ENCODE measurements at regions not wholly inside any gene's neighbourhood (a gene's known extent, or its start where the extent isn't known, plus 50 kb on each side); places are given as distances from the start of the nearest gene placed in this dataset.

DNA sequence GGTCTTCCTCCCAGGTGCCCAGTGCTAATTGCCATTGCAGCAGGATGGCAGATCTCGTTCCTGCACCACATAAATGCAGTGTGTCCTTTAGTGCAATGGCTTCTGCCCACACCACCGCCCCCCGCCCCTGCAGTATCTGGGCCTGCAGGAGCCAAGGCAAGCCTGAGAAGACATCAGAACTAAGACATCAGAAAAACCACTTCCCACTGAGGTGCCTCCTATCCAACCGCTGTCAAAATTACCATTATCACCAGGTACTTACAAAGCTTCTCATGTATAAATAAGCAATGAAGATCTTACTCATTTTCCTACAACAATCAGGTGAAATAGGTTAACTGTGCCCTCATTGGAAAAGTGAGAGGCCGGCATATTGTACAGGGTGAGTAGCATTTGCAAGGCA is 228.8 kb downstream of the FBXO15 start:
- no peak for TF ChIP-seq GLIS3 (CRISPR knock-in tag; IDR thresholded peaks at IDR 0.05)
- TF ChIP-seq PPARA (CRISPR knock-in tag; IDR thresholded peaks at IDR 0.05; ENCODE audit: borderline replicate concordance), result no peak
- TF ChIP-seq, protein P1, sequence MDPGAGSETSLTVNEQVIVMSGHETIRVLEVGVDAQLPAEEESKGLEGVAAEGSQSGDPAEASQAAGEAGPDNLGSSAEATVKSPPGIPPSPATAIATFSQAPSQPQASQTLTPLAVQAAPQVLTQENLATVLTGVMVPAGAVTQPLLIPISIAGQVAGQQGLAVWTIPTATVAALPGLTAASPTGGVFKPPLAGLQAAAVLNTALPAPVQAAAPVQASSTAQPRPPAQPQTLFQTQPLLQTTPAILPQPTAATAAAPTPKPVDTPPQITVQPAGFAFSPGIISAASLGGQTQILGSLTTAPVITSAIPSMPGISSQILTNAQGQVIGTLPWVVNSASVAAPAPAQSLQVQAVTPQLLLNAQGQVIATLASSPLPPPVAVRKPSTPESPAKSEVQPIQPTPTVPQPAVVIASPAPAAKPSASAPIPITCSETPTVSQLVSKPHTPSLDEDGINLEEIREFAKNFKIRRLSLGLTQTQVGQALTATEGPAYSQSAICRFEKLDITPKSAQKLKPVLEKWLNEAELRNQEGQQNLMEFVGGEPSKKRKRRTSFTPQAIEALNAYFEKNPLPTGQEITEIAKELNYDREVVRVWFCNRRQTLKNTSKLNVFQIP (CRISPR knock-in tag; IDR thresholded peaks at IDR 0.05; ENCODE audit: borderline replicate concordance, low read depth), result no peak
- no peak for TF ChIP-seq OSR1 (CRISPR knock-in tag; IDR thresholded peaks at IDR 0.05)
- no peak for TF ChIP-seq ZNF8 (CRISPR knock-in tag; IDR thresholded peaks at IDR 0.05)
- TF ChIP-seq ARNTL (CRISPR knock-in tag; IDR thresholded peaks at IDR 0.05; ENCODE audit: borderline replicate concordance, low read depth), result no peak
- TF ChIP-seq, protein P2, sequence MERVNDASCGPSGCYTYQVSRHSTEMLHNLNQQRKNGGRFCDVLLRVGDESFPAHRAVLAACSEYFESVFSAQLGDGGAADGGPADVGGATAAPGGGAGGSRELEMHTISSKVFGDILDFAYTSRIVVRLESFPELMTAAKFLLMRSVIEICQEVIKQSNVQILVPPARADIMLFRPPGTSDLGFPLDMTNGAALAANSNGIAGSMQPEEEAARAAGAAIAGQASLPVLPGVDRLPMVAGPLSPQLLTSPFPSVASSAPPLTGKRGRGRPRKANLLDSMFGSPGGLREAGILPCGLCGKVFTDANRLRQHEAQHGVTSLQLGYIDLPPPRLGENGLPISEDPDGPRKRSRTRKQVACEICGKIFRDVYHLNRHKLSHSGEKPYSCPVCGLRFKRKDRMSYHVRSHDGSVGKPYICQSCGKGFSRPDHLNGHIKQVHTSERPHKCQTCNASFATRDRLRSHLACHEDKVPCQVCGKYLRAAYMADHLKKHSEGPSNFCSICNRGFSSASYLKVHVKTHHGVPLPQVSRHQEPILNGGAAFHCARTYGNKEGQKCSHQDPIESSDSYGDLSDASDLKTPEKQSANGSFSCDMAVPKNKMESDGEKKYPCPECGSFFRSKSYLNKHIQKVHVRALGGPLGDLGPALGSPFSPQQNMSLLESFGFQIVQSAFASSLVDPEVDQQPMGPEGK (CRISPR knock-in tag; IDR thresholded peaks at IDR 0.05; ENCODE audit: borderline replicate concordance), result no peak
- TF ChIP-seq TCF4 (CRISPR knock-in tag; IDR thresholded peaks at IDR 0.05; ENCODE audit: borderline replicate concordance), result no peak
- TF ChIP-seq RARB (CRISPR knock-in tag; IDR thresholded peaks at IDR 0.05), result no peak
- no peak for TF ChIP-seq ZFP30 (CRISPR knock-in tag; IDR thresholded peaks at IDR 0.05)
- no peak for TF ChIP-seq ESRRG (CRISPR knock-in tag; IDR thresholded peaks at IDR 0.05)
- TF ChIP-seq ZNF70 (CRISPR knock-in tag; IDR thresholded peaks at IDR 0.05), result no peak
- no peak for TF ChIP-seq SNAI2 (CRISPR knock-in tag; IDR thresholded peaks at IDR 0.05)
- TF ChIP-seq, protein P3, sequence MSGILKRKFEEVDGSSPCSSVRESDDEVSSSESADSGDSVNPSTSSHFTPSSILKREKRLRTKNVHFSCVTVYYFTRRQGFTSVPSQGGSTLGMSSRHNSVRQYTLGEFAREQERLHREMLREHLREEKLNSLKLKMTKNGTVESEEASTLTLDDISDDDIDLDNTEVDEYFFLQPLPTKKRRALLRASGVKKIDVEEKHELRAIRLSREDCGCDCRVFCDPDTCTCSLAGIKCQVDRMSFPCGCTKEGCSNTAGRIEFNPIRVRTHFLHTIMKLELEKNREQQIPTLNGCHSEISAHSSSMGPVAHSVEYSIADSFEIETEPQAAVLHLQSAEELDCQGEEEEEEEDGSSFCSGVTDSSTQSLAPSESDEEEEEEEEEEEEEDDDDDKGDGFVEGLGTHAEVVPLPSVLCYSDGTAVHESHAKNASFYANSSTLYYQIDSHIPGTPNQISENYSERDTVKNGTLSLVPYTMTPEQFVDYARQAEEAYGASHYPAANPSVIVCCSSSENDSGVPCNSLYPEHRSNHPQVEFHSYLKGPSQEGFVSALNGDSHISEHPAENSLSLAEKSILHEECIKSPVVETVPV (CRISPR knock-in tag; IDR thresholded peaks at IDR 0.05), result no peak
- TF ChIP-seq CSDC2 (CRISPR knock-in tag; IDR thresholded peaks at IDR 0.05), result no peak

DNA sequence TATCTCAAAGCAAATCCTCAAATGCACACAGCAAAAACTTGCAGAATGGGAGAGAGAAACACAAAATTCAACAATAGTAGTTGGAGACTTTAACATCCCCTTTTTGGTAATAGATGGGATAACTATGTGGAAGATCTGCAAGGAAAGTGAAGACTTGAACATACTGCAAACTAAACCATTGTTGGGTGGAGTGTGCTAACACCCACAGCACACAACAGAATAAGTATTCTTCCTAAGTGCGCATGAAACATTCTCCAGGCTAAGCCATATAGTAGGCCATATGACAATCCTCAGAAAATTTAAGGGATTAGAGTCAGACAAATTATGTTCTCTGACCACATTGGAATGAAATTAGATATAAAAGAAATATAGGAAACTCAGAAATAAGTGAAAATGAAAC is 230.6 kb downstream of the FBXO15 start:
- TF ChIP-seq, protein P3 (CRISPR knock-in tag; IDR thresholded peaks at IDR 0.05), result no peak
- TF ChIP-seq ZC3H10 (CRISPR knock-in tag; IDR thresholded peaks at IDR 0.05) (no peak), ARNTL (CRISPR knock-in tag; IDR thresholded peaks at IDR 0.05; ENCODE audit: borderline replicate concordance, low read depth) (no peak), ZNF565 (CRISPR knock-in tag; conservative IDR thresholded peaks at IDR 0.05; ENCODE audit: low read depth) (no peak), RARB (CRISPR knock-in tag; IDR thresholded peaks at IDR 0.05) (no peak), ISL1 (CRISPR knock-in tag; IDR thresholded peaks at IDR 0.05) (no peak), CSDC2 (CRISPR knock-in tag; IDR thresholded peaks at IDR 0.05) (no peak), BACH2 (CRISPR knock-in tag; IDR thresholded peaks at IDR 0.05; ENCODE audit: borderline replicate concordance) (no peak), ZNF70 (CRISPR knock-in tag; IDR thresholded peaks at IDR 0.05) (no peak)
- TF ChIP-seq, protein P2 (CRISPR knock-in tag; IDR thresholded peaks at IDR 0.05; ENCODE audit: borderline replicate concordance), result no peak
- no peak for ATAC-seq

More for the DNA sequence above, 228.8 kb downstream of the FBXO15 start:
- ATAC-seq, result no peak

DNA sequence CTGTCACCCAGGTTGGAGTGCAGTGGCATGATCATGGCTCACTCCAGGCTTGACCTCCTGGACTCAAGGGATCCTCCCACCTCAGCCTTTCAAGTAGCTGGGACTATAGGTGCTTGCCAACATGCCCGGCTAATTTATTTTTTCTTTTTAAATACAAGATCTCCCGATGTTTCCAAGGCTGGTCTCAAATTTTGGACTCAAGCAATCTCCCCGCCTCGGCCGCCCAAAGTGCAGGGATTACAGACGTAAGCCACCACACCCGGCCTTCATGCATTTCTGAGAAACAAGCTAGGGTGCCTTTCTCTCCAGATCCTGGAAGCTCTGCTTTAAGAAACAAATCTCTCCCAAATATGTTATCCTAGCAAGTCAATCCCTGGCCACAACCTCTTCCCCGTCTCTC is 234.1 kb downstream of the FBXO15 start:
- ATAC-seq, result no peak
- TF ChIP-seq, protein P3 (CRISPR knock-in tag; IDR thresholded peaks at IDR 0.05), result no peak
- TF ChIP-seq ZNF70 (CRISPR knock-in tag; IDR thresholded peaks at IDR 0.05) (no peak), CSDC2 (CRISPR knock-in tag; IDR thresholded peaks at IDR 0.05) (no peak), ISL1 (CRISPR knock-in tag; IDR thresholded peaks at IDR 0.05) (no peak), ZC3H10 (CRISPR knock-in tag; IDR thresholded peaks at IDR 0.05) (no peak), RARB (CRISPR knock-in tag; IDR thresholded peaks at IDR 0.05) (no peak), ZFP30 (CRISPR knock-in tag; IDR thresholded peaks at IDR 0.05) (no peak)
- TF ChIP-seq, protein P1 (CRISPR knock-in tag; IDR thresholded peaks at IDR 0.05; ENCODE audit: borderline replicate concordance, low read depth), result no peak
